ENCODE measurements at regions not wholly inside any gene's neighbourhood (a gene's known extent, or its start where the extent isn't known, plus 50 kb on each side); places are given as distances from the start of the nearest gene placed in this dataset.

DNA sequence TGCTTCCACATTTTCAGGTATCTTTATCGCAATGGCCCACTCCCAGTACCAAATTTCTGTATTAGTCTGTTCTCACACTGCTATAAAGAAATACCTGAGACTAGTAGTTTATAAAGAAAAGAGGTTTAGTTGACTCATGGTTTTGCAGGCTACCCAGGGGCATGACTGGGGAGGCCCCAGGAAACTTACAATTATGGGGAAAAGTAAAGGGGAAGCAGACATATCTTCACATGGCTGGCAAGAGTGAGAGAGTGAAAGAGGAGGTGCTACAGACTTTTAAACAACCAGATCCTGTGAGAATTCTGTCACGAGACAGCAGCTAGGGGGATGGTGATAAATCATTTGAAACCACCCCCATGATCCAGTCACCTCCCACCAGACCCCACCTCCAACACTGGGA lies 238.2 kb upstream of the DMAC1 start:
- no peak overlapping the region for H3K4me3 ChIP-seq (replicated peaks in 1 of 3; ENCODE audit: insufficient read depth in 1 of 3, low read depth in 1 of 3, low read length in 3 of 3)
- DNase-seq (ENCODE audit: low read depth, low spot score) (no peak), FAIRE-seq (no peak)
- no peak overlapping the region for H3K4me2 ChIP-seq (ENCODE audit: insufficient read depth, low read length)
- no peaks in the 10 kb centered on the region for H3K36me3 ChIP-seq (ENCODE audit: control insufficient read depth in 2 of 2, extremely low read depth in 1 of 2, insufficient read depth in 2 of 2, low read length in 2 of 2)
- no peak overlapping the region for H2AFZ ChIP-seq (ENCODE audit: low read depth, low read length)
- intact Hi-C loops (cut with micrococcal nuclease) (no loop called here), dilution Hi-C loops (cut with MboI; ENCODE audit: extremely low pct_ligation_motif_present, low sequenced_read_pairs) (no loop called here)
- POLR2A ChIA-PET: no interaction called here
- no peaks in the 10 kb centered on the region for H4K20me1 ChIP-seq (replicated peaks; ENCODE audit: control insufficient read depth, extremely low read depth, insufficient read depth, low read length)
- CTCF ChIA-PET: no interaction called here
- no peak overlapping the region for H3K27ac ChIP-seq (ENCODE audit: insufficient read depth, low read depth, low read length)
- BruUV-seq (replicated peaks): no TSS peak
- no peaks in the 10 kb centered on the region for H3K4me1 ChIP-seq (ENCODE audit: control insufficient read depth, extremely low read depth, insufficient read depth, low read length)
- H3K9me1 ChIP-seq (replicated peaks; ENCODE audit: control insufficient read depth, extremely low read depth, insufficient read depth, low read length): no peaks in the 10 kb centered on the region
- H3K27me3 ChIP-seq (ENCODE audit: control insufficient read depth in 2 of 2, insufficient read depth in 2 of 2, low read length in 2 of 2): no peaks in the 10 kb centered on the region
- TF ChIP-seq POLR2AphosphoS5 (IDR thresholded peaks at IDR 0.05; ENCODE audit: insufficient read depth, low read depth, low read length) (no peak), GATA2 (IDR thresholded peaks at IDR 0.05; ENCODE audit: insufficient read depth, insufficient read length, low read depth, low read length) (no peak), JUN (IDR thresholded peaks at IDR 0.05; ENCODE audit: borderline replicate concordance, insufficient read depth, insufficient read length, low read depth) (no peak), EZH2 (IDR thresholded peaks at IDR 0.05; ENCODE audit: borderline replicate concordance, low read depth, low read length, severe bottlenecking) (no peak), MYC (IDR thresholded peaks at IDR 0.05; ENCODE audit: low read depth, low read length) (no peak), POLR2A (IDR thresholded peaks at IDR 0.05; ENCODE audit: low read depth, low read length) (no peak), FOS (IDR thresholded peaks at IDR 0.05; ENCODE audit: borderline replicate concordance, insufficient read depth, low read length) (no peak)
- TF ChIP-seq, protein P1, sequence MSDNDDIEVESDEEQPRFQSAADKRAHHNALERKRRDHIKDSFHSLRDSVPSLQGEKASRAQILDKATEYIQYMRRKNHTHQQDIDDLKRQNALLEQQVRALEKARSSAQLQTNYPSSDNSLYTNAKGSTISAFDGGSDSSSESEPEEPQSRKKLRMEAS (IDR thresholded peaks at IDR 0.05; ENCODE audit: insufficient read depth, insufficient read length): no peak
- TF ChIP-seq, protein P2, sequence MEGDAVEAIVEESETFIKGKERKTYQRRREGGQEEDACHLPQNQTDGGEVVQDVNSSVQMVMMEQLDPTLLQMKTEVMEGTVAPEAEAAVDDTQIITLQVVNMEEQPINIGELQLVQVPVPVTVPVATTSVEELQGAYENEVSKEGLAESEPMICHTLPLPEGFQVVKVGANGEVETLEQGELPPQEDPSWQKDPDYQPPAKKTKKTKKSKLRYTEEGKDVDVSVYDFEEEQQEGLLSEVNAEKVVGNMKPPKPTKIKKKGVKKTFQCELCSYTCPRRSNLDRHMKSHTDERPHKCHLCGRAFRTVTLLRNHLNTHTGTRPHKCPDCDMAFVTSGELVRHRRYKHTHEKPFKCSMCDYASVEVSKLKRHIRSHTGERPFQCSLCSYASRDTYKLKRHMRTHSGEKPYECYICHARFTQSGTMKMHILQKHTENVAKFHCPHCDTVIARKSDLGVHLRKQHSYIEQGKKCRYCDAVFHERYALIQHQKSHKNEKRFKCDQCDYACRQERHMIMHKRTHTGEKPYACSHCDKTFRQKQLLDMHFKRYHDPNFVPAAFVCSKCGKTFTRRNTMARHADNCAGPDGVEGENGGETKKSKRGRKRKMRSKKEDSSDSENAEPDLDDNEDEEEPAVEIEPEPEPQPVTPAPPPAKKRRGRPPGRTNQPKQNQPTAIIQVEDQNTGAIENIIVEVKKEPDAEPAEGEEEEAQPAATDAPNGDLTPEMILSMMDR (IDR thresholded peaks at IDR 0.05; ENCODE audit: extremely low read depth in 1 of 2, insufficient read depth in 1 of 2, low read depth in 1 of 2, low read length in 2 of 2): no peak
- H3K9ac ChIP-seq (replicated peaks; ENCODE audit: extremely low read depth, insufficient read depth, low read length): no peak overlapping the region
- H3K9me3 ChIP-seq (replicated peaks; ENCODE audit: control insufficient read depth, insufficient read depth, low read length): no peaks in the 10 kb centered on the region
- no peaks in the 10 kb centered on the region for H3K79me2 ChIP-seq (ENCODE audit: control insufficient read depth, insufficient read depth, low read length)

Data from endothelial cell of umbilical vein (primary cell).